HL-60 (cell line): ENCODE measurements at regions not wholly inside any gene's neighbourhood (a gene's known extent, or its start where the extent isn't known, plus 50 kb on each side); places are given as distances from the start of the nearest gene placed in this dataset.
"Not testable (repeated sequence)": the region's sequence is repeated elsewhere in the genome, so short reads cannot be mapped to it uniquely, and the experiment has no call there.

ENCODE experiments used
- DNase-seq, 2 experiments: peaks; one replicate each; pipeline ENCODE4 v3.0.0-alpha.2; 2010 to 2020; ENCODE audit warnings: low read depth in 1 of 2, low spot score in 1 of 2
- H3K27ac ChIP-seq: fragments of 250-450 bp; sonication (Bioruptor Pico); replicated peaks from 2 replicates; pipeline ENCODE4 v1.5.1; 2020; ENCODE audit warnings: mild to moderate bottlenecking, moderate library complexity
- H3K27me3 ChIP-seq: fragments of 250-450 bp; sonication (Bioruptor Pico); 2 replicates; pipeline ENCODE4 v1.5.1; 2021; ENCODE audit warnings: mild to moderate bottlenecking, moderate library complexity; ENCODE audit not compliant: insufficient read depth, poor library complexity, severe bottlenecking
- H3K4me3 ChIP-seq: replicated peaks from 2 replicates; pipeline ENCODE4 v1.5.1; 2011; ENCODE audit warnings: mild to moderate bottlenecking, control low read depth, low read length; ENCODE audit not compliant: insufficient read depth
- CTCF ChIP-seq: IDR thresholded peaks from one replicate; pipeline ENCODE4 v1.5.1; 2011; ENCODE audit warnings: low read length, control low read depth, inconsistent platforms; ENCODE audit not compliant: insufficient read depth
- GABPA ChIP-seq: IDR thresholded peaks from 2 replicates; pipeline ENCODE4 v1.6.1; 2012; ENCODE audit warnings: low read depth
- POLR2AphosphoS5 ChIP-seq: IDR thresholded peaks from 2 replicates; pipeline ENCODE4 v1.6.1; 2012; ENCODE audit warnings: low read depth
- REST ChIP-seq: IDR thresholded peaks from 2 replicates; pipeline ENCODE4 v1.6.1; 2012; ENCODE audit warnings: low read depth; ENCODE audit not compliant: insufficient replicate concordance
- SPI1 ChIP-seq: IDR thresholded peaks from 2 replicates; pipeline ENCODE4 v1.6.1; 2012; ENCODE audit warnings: low read depth, mild to moderate bottlenecking, borderline replicate concordance

- TF ChIP-seq POLR2AphosphoS5 = no peak
- TF ChIP-seq GABPA = no peak
- TF ChIP-seq REST = no peak
Measured at GRCh38 chr12:47343684-47344567, 264.2 kb upstream of the AMIGO2 start.

GRCh38 chr12:47340411-47341015, 260.8 kb upstream of the AMIGO2 start:
- H3K27me3 ChIP-seq = no peaks in the 10 kb centered on the region
- no peak for DNase-seq
- no peak overlapping the region for H3K27ac ChIP-seq
- no peak for TF ChIP-seq REST
- H3K4me3 ChIP-seq = no peak overlapping the region

More at GRCh38 chr12:47343684-47344567, 264.2 kb upstream of the AMIGO2 start:
- no peak overlapping the region for H3K4me3 ChIP-seq
- no peaks in the 10 kb centered on the region for H3K27me3 ChIP-seq
- H3K27ac ChIP-seq = no peak overlapping the region
- no peak for DNase-seq

- TF ChIP-seq GABPA = no peak
- TF ChIP-seq POLR2AphosphoS5 = no peak
- TF ChIP-seq REST = no peak
- TF ChIP-seq SPI1 = no peak
- no peak for TF ChIP-seq CTCF
- Histone ChIP-seq H3K27me3 (no peaks in the 10 kb centered on the region), H3K4me3 (no peak overlapping the region), H3K27ac (no peak overlapping the region)
- DNase-seq = no peak
Measured at GRCh38 chr12:47337581-47337980, 257.8 kb upstream of the AMIGO2 start.

GRCh38 chr12:47333271-47333858, 253.6 kb upstream of the AMIGO2 start:
- H3K4me3 ChIP-seq, H3K27me3 ChIP-seq, DNase-seq, H3K27ac ChIP-seq: not testable (repeated sequence)
